ENCODE measurements at regions not wholly inside any gene's neighbourhood (a gene's known extent, or its start where the extent isn't known, plus 50 kb on each side); places are given as distances from the start of the nearest gene placed in this dataset.
"Not testable (repeated sequence)": the region's sequence is repeated elsewhere in the genome, so short reads cannot be mapped to it uniquely, and the experiment has no call there.

DNA sequence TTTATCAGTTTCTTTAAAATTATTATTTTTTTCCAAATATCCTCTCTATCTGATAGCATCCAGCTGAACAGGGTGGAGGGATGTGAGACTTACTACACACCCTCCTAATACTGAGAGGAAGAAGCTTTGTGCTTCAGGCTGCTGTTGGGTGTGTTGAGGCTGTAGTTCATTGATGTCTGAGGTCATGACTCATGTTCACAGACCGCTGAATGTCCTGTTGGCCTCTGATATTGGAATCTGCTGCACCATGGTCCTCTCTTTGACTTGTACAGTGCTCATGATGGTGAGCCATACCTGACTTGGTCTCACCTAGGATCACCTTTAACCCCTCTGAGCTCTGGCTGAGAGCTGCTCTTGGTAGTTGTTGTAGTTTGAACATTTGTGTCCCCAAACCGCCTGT, 302.9 kb downstream of the SATB1 start:
- DNase-seq = no peak

DNA sequence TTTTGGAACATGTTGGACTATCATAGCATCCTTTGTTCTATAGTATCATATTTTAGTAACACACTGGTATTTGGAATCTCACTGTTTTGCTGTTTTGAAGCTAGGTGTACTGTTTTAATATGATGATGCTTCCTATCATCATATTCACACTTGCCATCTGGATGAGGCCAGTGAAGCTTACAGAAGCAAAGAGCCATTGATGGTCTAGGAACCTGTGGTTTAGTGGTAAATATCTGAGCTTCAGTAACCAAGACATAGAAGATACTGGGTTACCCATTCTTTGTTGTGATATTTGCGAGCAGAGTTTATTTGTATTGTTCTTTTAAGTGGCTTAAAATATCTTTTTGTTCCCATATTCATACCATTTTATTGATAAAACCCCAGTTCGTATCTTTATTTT, 304.1 kb downstream of the SATB1 start:
- no peak for DNase-seq

DNA sequence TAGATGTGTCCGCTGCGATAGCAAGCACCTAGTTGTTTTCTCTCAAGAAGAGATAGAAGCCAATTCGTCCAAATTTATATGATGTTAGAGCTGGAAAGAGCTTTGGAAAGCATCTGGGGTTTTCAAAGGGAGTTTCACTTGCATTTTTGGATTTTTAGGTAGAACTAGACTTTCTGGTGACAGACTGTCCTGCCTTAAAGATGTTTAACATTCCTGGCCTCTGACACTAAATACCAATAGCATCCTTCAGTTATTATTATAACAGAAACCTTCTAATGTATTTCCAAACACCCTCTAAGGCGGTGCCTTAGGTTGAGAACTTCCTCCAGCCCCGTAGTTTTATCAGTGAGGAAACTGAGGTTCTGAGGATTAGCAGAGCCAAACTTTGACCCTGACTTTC, 305.3 kb downstream of the SATB1 start:
- no peak for DNase-seq

DNA sequence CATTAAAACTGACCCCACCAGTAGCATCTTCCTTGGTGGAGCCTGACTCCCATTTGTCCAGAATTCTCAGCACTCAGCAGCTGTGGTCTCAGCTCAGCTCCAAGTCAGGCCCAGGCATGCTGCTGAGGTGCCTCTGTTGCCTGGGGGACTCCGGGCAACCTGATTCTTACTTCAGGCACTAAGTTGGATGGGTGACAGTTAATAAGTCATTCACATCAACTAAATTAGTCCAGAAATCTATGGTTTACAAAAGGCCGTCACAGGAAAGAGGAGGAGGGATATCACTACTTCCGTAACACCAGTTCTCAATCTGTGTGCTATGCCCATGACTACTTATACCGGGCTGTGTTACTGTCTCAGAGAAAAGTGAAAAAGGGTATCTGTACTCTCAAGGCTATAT, 310.2 kb downstream of the SATB1 start:
- no peak for DNase-seq

DNA sequence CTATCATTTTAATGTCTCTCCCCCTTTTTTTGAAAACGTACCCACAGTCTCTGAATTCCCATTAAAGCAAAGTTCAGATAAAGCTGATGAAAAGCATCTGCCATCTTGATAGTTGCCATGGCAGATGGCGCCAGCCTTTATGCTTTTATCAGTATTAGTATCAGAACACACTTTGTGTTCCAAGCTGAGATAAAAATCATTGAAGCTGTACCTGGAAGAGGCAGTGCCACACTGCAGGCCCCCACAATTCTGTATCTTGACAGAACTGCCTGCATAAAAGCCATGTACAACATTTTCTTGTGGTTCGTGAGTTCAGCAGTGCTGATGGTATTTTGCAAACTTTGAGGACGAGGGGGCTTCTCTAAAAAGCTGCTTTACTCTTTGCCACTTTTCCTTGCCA, 311.7 kb downstream of the SATB1 start:
- no peak for DNase-seq

DNA sequence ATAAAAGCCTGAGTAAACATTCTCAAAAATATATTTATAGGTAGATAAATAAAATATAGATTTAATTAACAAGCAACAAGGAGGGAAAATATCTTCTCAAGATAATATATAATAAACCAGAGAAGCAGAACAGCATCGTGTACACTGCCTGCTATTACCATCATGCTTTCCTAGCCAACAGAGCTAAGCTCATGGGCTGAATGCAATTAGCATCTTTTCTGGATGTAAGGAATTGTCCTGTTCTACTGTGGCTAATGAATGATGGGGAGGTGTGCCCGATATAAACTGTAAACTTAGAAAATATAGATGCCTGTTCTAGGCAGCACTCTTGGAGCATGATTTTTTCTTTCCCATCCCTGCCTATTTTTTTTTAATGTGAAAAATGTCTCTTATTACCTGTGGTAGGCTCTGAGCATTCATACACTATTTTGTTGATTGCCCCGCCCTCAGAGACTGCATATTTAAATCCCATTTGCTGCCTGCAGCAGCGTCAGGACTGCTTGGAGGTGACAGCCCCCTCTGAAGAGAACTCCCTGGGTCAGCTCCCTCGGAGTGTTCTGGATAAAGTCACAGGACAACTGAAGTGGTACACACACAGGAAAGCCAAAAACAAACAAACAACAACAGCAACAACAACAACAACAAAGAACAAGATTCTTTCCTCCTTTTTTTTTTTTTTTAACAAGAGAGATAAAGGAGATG, 312.3 kb downstream of the SATB1 start:
- no peak for DNase-seq

DNA sequence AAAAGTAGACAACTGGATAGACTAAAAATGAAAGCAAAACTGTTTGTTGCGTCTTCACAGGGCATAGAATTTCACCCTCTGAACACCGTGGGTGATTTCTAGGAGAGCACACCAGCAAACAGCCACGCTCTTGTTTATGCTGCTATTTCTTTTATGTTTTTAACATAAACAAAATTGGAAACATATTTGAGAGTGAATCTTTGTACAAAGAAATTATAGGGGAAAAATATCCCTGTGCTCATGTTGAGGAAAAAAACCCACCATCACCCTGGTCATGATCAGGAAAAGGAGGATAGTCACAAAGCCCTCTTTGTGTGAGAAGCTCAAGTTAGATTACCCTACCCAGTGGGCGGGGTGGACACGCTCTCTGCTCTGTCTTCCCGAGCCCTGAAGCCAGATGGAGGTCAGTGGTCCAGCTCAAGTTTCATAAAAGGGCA, 313.3 kb downstream of the SATB1 start:
- peak; percentile 6 for DNase-seq

DNA sequence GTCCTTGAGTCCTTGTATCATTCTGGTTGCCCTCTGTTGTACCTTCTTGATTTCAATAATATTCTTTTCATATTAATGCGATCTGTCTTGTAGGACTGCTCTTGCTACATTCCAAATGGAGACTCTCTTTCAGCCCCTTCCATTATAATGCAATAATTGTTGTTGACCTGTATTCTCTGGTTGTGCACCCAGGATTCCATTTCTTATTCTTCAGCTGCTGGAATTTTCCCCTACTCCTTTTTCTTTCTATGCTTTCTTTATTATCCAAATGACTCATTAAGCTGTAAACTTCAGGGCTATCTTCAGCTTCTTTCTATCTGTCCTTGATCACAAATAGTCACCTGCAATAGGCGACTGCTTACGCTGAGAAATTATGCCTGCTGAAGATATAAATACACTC, 321.5 kb downstream of the SATB1 start:
- no peak for DNase-seq

DNA sequence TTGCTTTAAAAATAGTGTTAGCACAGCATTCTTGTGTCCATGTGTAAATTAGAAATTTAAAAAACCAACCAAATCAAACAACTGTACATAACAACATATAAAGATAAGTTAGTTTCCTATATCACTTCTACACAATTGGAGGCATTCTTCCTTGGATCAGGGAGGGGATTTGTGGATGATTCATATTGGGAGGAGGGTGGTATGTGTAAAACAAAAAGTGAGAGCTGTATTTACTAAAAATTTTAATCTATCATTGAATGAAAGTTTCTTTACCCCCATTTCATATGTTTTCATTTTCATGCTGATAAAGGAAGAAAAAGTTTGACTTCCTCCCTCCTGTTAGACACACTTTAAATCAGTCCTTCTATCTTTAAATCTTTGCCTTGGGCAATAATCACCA, 325.0 kb downstream of the SATB1 start:
- DNase-seq = no peak

DNA sequence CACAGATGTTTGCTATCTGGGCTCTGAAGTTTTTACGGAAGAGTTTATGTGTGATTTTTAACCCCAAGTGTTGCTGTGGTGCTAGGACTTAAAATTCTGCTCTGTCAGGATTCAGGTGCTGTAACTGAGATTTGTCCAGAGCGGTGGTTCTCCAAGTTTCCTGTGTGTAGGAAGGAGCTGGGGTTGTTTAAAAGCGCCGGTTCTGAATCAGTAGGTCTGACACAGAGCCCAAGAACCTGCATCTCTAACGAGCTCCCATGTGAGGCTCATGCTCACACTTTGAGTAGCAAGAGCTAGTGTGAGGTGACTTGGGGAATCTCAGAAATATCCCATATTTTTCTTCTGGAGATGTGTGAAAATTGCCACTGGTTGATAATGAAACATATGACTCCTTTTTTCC, 325.5 kb downstream of the SATB1 start:
- DNase-seq = no peak

DNA sequence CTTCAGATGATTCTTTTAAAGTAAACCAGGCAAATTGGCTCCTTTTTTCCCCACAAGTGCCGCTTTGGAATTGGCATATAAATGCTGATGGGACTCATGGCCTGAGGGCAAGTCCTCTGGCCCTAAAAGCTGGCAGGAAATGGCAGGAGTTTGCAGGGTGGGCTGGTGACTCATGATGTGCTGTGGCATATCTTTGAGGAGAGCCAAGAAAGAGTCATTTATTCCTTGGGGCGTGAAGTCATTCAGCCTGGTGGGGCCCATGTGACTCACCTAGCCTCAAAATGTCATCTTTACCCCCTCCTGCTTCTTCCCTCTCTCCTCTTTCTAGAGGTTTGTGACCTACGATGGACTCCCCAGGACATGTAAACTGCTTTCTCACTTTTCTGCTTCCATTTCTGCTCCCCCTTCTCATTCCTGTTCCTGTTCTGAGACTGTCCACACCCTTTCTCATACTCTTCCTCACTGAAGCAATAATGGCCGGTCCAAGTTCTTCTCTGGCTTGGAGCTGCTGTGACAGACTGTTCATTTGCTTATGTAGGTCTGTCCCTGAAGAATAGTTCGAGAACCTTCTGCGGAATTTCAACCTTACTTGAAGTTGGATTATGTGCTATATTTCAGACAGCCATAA, 326.1 kb downstream of the SATB1 start:
- peak; percentile 45 for DNase-seq

DNA sequence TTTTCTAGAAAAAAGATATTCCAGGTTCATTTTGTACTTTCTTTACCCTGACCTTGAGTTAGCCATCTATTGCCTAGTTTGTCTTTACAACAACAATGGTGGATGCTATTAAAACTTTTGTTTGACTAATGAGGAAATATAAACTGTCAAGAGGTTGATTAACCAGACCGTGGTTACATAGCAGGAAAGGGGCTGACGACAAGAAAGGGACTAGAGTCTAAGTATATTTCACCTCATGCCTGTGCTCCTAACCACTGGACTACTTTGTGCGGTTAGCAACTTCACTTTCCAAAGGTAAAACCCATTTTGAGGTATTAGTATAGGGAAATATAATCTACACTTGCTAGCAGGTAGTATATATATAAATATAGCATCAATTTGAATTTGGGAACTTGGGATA, 327.1 kb downstream of the SATB1 start:
- DNase-seq = no peak

DNA sequence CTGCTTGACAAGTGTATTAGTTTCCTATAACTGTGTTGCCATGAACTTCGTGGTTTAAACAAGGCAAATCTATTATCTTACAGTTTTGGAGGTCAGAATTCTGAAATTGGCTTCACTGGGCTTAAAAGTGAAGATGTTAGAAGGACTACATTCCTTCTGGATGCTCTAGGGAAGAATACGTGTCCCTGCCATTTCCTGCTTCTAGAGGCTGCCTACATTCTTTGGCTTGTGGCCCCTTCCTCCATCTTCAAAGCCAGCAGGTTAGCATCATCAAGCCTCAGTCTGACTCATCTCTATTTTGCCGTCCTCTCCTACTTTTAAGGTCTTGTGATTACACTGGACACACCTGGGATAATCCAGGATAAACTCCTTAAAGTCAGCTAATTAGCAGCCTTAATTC, 327.7 kb downstream of the SATB1 start:
- DNase-seq = no peak

DNA sequence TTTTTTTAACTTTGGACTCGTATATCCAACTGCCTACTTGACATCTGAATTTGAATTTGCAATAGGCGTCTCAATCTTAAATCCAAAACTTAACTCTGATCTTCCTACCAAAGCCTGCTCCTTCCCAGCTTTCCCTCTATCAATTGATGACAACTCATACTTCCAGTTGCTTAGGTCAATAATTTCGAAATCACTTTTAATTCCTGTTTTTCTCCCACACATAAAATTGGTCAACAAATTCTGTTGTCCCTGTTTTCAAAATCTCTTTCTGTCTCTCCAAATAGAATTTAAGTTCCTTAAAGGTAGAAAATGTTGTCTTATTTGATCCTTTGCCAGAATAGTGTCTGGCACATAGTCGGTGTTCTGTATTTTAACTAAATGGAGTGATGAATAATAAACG, 332.4 kb downstream of the SATB1 start:
- DNase-seq = no peak

DNA sequence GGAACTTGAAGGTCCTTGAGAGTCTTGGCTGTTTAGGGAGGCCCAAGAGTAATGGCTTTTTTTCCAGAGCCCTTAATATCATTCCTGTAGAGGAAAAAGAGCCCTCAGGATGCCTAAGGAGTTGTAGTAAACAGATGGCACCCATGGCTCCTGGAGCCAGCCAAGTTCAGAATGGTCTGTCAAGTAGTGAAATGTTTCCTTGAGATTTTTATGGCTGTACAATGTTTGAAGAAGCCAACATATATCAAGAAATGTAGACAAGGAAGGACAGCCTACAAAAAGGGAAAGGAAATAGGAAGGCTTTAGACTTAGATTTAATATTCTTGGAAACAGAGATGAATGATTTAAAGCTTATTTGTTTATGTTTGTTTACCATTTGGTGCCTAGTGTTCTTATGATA, 334.8 kb downstream of the SATB1 start:
- no peak for DNase-seq

DNA sequence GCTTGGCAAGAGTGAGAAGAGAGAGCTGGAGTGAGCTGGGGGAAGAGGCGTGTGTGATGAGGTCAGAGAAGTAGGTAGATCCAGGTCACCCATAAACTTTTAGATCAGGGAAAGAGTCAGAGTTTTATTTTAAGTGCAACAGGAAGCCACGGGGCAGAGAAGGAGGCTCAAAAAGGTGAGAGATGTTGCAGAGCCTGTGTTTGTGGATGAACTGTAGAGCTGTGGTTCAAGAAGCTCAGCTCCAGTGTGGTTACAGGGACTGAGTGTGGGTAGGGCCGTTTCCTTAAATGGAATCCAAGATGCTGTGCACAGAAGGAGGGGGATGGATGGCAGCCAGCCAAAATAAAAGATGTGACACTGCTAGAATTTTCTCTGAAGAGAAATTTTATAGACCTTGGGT, 337.2 kb downstream of the SATB1 start:
- no peak for DNase-seq

DNA sequence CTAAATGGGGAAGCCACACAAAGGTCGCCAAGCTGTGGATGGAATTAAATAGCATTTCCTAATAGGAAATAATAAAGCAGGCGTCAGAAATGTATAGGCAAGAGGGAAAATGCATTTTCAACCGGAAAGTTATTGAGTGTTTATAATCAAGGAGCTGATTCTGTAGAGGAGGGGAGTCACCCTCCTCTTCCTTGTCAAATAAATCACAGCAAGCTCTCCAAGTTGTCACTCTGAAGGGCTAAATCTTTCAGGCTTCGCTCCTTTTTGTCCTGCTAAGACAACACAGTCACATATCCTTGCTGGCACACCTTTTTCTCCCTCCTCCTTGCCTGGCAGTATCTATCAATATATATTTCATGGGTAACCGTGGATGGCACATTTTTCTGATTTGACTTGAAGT, 338.4 kb downstream of the SATB1 start:
- DNase-seq = no peak

DNA sequence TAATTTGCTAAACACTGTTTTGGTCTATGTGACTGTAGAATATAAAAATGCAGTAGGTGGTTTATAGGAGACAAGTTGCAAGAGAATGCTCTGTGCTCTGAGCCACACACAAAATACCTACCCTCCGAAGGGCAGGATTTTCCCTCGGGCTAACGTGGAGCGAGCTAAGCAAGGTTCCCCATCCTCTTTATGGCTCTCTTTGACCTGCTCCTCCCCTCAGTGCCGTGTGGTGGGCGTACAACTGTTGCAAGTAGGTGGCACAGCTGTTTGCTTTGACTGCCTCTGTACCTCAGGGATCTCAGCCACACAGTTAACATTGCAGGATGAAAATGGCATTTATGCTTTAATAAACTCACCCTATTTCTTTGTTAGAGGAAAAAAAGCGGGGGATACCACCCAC, 339.1 kb downstream of the SATB1 start:
- DNase-seq = no peak

DNA sequence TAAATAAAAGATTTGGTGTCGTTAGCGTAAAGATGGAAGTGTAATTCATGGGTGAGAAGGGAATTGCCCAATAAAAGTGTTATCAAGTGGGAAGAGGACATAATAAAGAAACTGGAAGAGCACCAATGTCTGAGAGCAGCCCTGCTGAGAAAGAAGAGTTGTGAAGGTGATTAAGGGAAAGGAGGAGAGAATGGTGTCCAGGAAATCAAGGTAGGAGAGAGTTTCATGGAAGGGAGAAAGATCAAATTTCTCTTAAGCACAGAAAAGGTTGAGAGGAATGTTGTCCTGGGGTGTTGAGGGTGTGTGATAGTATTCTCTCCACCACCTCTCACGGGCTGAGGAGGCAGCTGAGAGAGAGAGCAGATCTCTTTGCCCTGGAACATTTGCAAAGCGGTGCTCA, 339.7 kb downstream of the SATB1 start:
- no peak for DNase-seq

DNA sequence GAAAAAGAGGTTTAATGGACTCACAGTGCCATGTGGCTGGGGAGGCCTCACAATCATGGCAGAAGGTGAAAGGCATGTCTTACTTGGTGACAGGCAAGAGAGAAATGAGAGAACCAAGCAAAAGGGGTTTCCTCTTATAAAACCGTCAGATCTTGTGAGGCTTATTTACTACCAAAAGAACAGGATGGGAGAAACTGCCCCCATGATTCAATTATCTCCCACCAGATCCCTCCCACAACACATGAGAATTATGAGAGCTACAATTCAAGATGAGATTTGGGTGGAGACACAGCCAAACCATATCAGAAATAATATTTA, 340.8 kb upstream of the TBC1D5 start:
- not testable (repeated sequence) for DNase-seq

DNA sequence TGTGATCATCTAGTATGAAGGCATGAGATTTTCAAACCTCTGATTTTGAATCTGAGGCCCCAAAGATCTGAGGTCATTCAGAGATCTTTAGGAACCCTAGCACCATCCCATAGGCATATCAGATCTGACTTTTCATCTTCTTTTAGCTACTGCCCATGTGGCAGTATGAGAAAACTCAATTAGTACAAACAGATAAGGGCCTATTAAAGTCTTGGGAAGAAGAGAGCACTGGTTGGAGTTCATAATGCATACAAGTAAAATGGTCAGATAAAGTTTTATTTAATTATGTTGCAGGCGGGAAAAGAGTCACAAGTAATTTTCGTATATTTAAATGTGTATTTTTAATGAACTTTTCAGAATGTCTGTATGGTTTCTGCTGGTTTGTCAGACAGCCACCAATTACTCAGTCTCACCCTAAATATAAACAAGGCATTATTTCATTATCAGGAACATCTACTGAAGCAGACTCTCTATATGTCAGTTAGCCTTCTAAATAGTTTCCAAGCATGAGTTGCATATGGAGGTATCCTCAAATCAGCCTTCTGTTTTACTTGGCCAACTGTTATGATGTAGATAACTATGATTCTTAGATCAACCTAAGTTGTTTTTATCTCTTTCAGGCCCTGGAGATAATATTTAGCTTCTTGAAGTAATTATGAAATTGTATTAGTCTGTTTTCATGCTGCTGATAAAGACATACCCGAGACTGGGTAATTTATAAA, 340.3 kb upstream of the TBC1D5 start:
- no peak for DNase-seq

DNA sequence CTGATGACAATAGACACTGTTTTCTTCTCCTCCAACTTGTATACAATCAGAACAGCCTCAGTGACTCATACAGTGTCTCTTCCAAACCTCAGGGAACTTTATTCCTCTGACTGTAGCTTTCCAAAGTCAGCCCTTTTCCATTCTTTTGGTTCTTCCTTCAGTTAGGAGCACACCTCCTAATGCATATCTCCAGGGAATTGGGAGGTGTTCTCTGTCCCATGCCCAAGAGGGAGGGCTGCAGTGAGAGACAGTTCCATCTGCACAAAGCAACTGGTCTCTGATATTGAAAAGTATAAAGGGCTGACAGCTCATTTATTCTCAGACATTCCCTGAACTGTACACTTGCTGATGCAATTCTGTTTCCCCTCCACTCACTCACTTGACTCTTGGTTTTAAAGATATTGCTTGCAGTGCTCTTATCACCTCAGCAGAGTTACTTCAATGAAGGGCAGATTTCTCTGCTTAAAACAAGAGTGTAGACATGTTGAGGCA, 337.8 kb upstream of the TBC1D5 start:
- no peak for DNase-seq

DNA sequence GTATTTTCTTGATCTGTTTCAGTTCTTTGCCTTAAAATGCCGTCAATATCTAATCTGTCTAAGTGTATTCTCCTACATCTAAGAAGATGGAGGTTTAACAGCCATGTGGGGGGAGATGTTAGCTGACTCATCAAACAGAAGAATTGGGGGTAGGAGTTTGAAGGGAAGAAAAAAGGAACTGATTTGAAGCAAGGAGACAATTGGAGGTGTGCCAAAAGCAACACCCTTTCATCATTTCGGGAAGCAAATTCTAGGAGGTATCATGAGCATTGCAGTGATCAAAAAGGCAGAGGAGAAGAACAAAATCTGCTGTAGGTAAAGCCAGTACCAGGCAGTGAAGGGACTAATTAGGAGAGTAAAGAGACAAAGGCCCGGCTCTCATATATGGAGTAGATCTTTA, 337.3 kb upstream of the TBC1D5 start:
- DNase-seq = no peak

DNA sequence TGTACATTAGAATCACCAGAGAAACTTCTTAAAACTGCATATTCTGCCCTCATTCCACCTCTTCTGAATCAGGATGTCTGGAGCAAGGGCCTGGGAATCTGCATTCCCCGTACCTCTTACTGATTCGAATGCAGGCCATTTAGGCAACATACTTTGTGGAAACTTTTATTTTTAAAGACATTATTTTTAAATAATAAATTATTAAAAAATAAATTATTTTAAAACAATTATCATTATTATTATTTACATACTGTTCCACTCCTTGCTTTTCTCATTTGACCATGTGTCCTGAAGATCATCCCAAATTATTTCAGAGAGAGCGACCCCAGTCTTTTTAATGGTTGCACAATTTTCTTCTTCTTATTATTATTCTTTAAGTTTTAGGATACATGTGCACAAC, 336.6 kb upstream of the TBC1D5 start:
- no peak for DNase-seq

Measured in activated CD4-positive, alpha-beta T cell treated with anti-CD3 and anti-CD28 coated beads, Interleukin-2, amount 50 U/mL, for 16 hours (primary cell).